Embryonic facial prominence (tissue), 1 donor: ENCODE measurements at regions not wholly inside any gene's neighbourhood (a gene's known extent, or its start where the extent isn't known, plus 50 kb on each side); places are given as distances from the start of the nearest gene placed in this dataset.
"Not testable (repeated sequence)": the region's sequence is repeated elsewhere in the genome, so short reads cannot be mapped to it uniquely, and the experiment has no call there.

Experiments
- DNase-seq: peaks from one replicate; pipeline ENCODE4 v3.0.0-alpha.2; 2016; ENCODE audit errors: extremely low spot score

- no peak for DNase-seq
These were observed 136.9 kb upstream of the PRR16 start for GRCh38 chr5:120327180-120327579.

GRCh38 chr5:120329095-120329494 is 135.0 kb upstream of the PRR16 start:
- no peak for DNase-seq

DNA sequence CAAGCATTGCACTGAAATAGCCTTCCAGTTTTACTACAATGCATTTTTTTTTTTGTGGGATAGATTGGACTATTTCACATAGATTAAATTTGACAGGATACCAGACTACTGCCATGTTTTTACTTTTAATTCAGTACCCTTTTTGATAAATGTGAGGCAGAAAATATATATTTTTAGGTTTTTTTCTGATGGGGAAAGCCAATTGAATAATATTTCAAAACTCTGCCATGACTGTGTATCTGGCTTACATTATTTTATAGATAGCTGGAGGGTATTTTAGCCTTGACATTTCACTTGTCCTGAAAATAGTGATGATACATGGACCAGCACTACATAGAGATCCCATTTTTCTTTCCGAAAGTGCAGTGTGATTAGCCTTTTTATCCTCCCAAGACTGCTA is 133.5 kb upstream of the PRR16 start:
- DNase-seq: no peak

GRCh38 chr5:120344181-120344580 is 119.9 kb upstream of the PRR16 start:
- no peak for DNase-seq

DNA sequence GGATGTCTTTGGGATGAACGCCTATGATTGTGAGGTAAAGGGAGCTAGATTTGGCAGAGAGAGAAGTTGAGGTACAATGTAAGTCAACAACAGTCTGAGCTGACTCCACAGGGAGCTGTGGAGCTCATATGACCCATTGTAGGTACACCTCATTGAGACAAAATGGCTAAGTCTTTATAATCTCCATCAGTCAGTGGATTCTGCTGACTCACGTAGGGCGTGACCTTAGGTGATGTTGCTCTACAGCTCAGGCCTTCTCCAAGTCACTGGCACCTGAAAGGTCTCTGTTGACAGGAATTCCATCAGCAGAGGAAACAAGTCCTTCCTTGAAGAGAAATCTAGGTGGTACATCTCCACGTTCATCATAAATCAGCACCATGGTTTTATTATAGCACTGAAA is 118.2 kb upstream of the PRR16 start:
- DNase-seq: no peak

- not testable (repeated sequence) for DNase-seq
These were observed 113.0 kb upstream of the PRR16 start for GRCh38 chr5:120351071-120351470.

DNA sequence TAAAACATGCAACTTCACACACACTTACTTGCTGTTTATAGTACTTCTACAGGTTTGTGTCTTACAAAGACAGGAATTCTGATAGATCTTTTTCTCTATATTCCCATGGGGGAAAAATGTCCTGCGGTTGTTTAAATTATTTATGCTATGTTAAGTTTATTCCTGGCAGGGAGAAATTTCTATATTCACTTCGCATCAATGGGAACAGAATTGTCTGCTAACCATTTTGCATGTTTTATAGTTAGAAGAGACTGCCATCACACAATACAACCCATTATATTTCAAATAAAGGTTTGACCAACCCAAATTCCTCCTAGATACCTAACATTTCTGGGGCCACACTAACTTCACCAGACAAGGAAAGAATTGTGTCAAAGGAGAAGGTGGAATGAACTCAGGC is 110.0 kb upstream of the PRR16 start:
- no peak for DNase-seq

DNA sequence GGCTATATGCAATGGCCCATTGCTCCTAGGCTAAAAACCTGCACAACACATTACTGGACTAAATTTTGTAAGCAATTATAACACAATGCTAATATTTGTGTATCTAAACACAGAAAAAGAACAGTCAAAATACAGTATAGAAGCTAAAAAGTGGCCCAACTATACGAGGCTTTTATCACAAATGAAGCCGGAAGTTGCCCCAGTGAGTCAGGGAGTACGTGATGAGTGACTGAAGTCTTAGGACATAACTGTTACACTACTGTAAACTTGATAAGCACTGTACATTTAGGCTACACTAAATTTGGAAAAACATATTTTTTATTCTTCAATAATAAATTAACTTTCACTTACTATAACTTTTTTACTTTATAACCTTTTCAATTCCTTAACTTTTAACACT is 105.2 kb upstream of the PRR16 start:
- no peak for DNase-seq

GRCh38 chr5:120361941-120362340 is 102.2 kb upstream of the PRR16 start:
- no peak for DNase-seq

DNA sequence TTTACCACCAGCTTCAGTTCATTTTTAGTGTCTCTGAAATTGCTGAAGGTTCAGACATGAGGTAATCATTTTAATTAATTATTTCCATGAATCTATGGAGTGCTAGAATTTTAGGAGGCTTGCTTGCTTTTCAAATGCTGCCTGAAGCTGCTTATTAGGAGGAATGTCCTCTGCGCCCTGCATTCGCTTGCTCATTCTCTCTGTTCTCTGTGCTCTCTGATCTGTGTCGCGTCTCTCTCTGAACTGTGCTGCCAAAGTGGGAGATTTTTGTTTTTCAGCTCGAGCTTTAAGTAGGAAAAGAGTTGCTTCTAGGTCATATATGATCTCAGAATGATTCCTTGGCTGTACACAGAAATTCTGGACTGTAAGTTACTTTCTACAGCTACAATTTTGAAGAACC is 101.7 kb upstream of the PRR16 start:
- DNase-seq: no peak

DNA sequence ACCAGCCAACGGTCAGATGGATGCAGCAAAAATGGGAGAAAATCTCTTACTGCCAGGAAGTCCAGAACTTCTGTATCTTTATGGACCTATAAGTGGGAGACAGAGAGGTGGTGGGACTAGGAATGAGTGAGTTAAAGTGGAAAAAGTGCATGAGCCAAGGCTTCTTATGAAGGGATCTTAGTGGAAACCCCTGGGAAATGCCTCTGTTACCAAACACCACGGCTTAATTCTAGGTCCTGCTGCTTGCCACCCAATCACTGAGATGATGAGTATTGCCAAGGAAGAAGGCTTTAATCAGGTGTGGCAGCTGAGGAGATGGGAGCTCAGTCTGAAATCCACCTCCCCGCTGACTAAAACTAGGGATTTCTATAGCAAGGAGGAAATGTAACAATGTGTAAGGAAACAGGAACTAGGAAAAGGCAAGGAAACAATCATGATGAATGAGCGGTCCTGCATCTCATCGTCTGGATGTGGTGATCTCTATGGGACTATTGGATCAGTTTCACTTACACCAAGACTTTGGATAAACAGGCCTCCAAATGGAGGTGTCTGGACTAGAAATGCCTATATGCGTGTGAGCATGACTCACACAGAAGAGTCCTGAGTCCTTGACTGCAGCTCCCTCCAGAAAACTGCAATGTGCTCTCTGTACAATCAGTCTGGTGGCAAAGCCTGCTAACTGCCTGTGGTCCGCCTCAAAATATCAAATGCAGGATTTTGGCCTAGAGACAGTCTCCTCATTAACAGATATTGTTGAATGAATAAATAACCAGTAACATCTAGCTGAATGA is 98.2 kb upstream of the PRR16 start:
- no peak for DNase-seq

DNA sequence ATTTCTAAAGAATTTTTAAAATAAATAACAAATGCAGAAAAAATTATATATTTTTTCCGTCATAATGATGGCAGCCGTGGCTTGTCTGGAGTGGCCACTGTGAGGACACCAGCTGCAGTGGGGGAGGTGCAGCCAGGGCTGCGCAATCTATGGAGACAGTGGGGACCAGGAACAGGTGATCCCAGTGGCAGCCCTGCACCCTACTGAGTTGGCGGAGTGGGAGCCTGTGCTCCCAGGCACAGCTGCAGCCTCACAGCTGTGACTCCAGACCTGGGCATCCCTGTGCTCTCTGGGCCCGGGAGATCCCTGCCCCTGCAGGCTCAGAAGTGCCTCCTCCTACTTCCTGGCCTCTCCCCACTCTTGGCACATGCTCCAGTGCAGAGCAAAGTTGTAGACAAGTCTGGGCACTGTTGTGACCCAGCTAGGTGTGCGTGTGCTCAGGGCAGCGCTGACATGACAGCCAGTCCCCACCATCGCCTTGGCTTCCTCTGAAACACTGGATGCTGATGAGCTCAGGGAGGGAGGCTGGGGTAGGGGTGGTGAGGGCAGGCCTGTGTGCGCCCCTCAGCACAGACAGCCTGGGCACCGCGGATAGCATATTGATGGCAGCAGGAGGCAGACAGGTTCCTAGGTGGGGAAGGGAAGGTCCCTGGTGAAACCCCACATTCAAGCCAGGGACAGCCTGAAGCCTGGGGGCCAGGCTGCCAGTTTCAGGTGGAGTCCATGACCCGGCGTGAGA is 96.0 kb upstream of the PRR16 start:
- DNase-seq: no peak

DNA sequence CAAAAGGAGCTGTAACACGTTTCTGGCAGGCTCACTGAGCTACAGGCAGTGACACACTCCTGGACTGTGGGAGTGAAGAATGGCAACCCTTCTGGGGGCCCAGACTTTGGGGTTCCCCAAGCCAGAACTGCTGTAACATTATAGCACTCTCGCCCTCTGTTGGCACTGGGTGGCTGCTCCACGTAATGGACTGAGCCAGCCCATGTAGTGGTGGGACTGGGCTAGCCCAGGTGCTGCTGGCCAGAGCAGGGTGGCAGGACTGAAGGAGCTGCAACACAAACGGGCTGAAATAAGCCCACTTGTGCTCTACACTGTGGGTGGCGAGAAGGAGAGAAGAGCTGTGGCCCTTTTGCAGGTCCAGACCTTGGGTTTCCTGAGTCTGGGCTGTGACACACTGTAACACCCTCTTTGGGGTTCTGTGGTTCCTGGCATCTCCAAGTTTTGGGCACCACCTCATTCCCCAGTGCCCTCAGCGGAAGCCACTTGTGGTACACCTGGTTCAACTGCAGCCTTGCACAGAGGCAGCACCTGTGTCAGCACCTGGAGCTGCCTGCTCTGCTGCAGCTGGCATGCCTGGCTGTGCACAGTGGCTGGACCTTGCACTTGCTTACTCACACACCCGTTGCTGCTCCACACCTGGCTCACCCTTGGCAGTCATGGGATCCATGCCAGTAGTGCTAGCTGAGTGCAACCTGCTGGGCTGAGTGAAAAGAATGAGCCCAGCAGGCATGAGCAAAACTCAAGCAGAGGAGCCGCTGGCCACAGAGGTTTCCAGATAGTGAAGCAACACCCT is 95.0 kb upstream of the PRR16 start:
- no peak for DNase-seq

- no peak for DNase-seq
These were observed 91.2 kb upstream of the PRR16 start for GRCh38 chr5:120372899-120373298.

- DNase-seq: no peak
These were observed 88.9 kb upstream of the PRR16 start for GRCh38 chr5:120375248-120375647.

GRCh38 chr5:120380644-120381043 is 83.5 kb upstream of the PRR16 start:
- DNase-seq: no peak

DNA sequence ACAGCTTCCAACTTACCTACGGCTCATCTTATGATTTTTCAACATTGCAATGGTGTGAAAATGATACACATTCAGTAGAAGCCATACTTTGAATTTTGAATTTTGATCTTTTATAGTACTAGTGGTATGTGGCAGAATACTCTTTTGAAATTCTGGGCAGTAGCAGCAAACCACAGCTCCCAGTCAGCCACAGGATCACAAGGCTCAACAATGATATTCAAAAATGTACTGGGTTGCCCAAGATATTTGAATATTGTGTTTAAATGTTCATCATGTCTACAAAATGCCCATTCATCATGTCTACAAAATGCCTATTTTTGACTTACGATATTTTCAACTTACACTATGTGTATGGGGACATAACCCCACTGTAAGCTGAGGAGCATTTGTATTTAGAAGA is 81.3 kb upstream of the PRR16 start:
- DNase-seq: no peak

GRCh38 chr5:120386981-120387380 is 77.1 kb upstream of the PRR16 start:
- DNase-seq: no peak

GRCh38 chr5:120388016-120388781 is 75.9 kb upstream of the PRR16 start:
- DNase-seq: no peak

- no peak for DNase-seq
These were observed 69.8 kb upstream of the PRR16 start for GRCh38 chr5:120394259-120394658.

DNA sequence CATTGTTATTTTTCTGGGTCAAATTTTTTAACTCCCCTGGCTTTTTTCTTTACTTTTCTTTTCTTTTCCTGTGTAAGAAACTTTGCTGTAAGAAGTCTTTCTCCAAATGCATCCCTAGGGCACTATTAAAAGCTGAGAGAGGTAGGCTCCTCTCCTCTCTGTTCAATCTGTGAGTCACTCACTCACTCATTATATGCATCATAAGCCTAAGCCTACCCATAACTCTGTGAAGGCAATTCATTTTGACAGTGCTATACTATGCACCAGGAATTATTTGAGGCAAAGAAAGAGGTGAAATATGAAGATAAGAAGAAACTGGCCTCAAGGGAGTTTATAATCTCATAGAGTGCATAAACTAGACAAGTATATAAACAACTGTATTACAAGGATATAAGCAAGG is 67.9 kb upstream of the PRR16 start:
- no peak for DNase-seq

DNA sequence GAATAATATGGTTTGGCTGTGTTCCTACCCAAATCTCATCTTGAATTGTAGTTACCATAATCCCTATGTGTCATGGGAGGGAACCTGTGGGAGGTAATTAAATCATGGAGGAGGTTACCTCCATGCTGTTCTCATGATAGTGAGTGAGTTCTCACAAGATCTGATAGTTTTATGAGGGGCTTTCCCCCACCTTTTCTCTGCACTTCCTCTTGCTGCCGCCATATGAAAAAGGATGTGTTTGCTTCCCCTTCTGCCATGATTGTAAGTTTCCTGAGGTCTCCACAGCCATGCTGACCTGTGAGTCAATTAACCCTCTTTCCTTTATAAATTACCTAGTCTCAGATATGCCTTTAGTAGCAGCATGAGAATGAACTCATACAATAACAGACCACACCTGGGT is 63.7 kb upstream of the PRR16 start:
- no peak for DNase-seq
